HCT116 (cell line): ENCODE measurements at regions not wholly inside any gene's neighbourhood (a gene's known extent, or its start where the extent isn't known, plus 50 kb on each side); places are given as distances from the start of the nearest gene placed in this dataset.

Experiments used
- ATAC-seq: fragments of 200-7000 bp; cut with Tn5 transposase; 2 replicates; pipeline ENCODE4 v1.9.1; 2020; ENCODE audit warnings: mild to moderate bottlenecking, moderate library complexity
- BruUV-seq: library from RNA; stranded (reverse); fragments of 400-500 nt; replicated peaks from 2 replicates; lab custom pipeline; 2021; lab: Mats Ljungman, UMichigan
- CTCF ChIA-PET: fragments of 300-600 bp; sonication (Branson Sonifier 250); formaldehyde crosslinking; loops from one replicate; lab custom pipeline; 2021; ENCODE audit warnings: antibody characterized with exemption; lab: Charles Lee
- POLR2A ChIA-PET: fragments of 300-600, 350-600 bp; sonication (Branson Sonifier 250); formaldehyde crosslinking; loops from one replicate; lab custom pipeline; 2021; ENCODE audit warnings: antibody characterized with exemption; lab: Charles Lee
- RAD21 ChIA-PET, 2 experiments: fragments of 300-600 bp; sonication (Branson Sonifier 250); formaldehyde crosslinking; loops; one replicate each; lab custom pipeline; 2023; ENCODE audit warnings: low total read pairs in 2 of 2; ENCODE audit not compliant: uncharacterized antibody in 2 of 2, unreplicated experiment in 2 of 2, low non-redundant PET in 1 of 2; lab: Charles Lee
- DNase-seq: peaks from one replicate; pipeline ENCODE4 v3.0.0-alpha.2; 2010; ENCODE audit warnings: low read depth, low spot score
- H2AFZ ChIP-seq: fragments of 200-600 bp; shearing (Covaris generic), sonication (generic); 2 replicates; pipeline ENCODE4 v1.6.1; 2017; ENCODE audit warnings: low read depth, mixed run types, mixed read lengths, antibody characterized with exemption, low read length; ENCODE audit not compliant: poor library complexity, severe bottlenecking
- H3K27ac ChIP-seq: 2 replicates; pipeline ENCODE4 v1.5.1; 2012; ENCODE audit warnings: low read depth, low read length
- H3K27me3 ChIP-seq: fragments of 200-600 bp; sonication (generic); 2 replicates; pipeline ENCODE4 v1.6.1; 2016; ENCODE audit warnings: mixed run types, low read length, mixed read lengths; ENCODE audit not compliant: insufficient read depth
- H3K36me3 ChIP-seq, 2 experiments: fragments of 200-500 bp in 1 of 2; fragments of 200-600 bp in 1 of 2; sonication (Bioruptor generic) in 1 of 2; sonication (generic) in 1 of 2; 2 replicates each; pipeline versions ENCODE4 v1.5.1 to v1.6.1; 2014 to 2016; ENCODE audit warnings: low read length in 2 of 2, inconsistent platforms in 1 of 2, mixed read lengths in 1 of 2, mixed run types in 1 of 2; ENCODE audit not compliant: insufficient read depth in 2 of 2, control insufficient read depth in 1 of 2
- H3K4me1 ChIP-seq, 2 experiments: fragments of 200-600 bp in 1 of 2; sonication (generic) in 1 of 2; 2 replicates each; pipeline versions ENCODE4 v1.5.1 to v1.6.1; 2012 to 2017; ENCODE audit warnings: low read length in 2 of 2, inconsistent platforms in 1 of 2, mild to moderate bottlenecking in 1 of 2, mixed read lengths in 1 of 2, mixed run types in 1 of 2, moderate library complexity in 1 of 2; ENCODE audit not compliant: insufficient read depth in 2 of 2, control insufficient read depth in 1 of 2
- H3K4me2 ChIP-seq: fragments of 200-600 bp; sonication (generic); 2 replicates; pipeline ENCODE4 v1.6.1; 2017; ENCODE audit warnings: mixed run types, low read length, mixed read lengths
- H3K4me3 ChIP-seq, 2 experiments: fragments of 200-600 bp in 1 of 2; sonication (generic) in 1 of 2; replicated peaks in 1 of 2; 2 replicates each; pipeline ENCODE4 v1.5.1; 2011 to 2016; ENCODE audit warnings: low read length in 2 of 2, control low read depth in 1 of 2, low read depth in 1 of 2, mild to moderate bottlenecking in 1 of 2, mixed read lengths in 1 of 2, mixed run types in 1 of 2
- H3K79me2 ChIP-seq: fragments of 200-600 bp; sonication (generic); 2 replicates; pipeline ENCODE4 v1.6.1; 2017; ENCODE audit warnings: mild to moderate bottlenecking, mixed run types, low read length, moderate library complexity, mixed read lengths; ENCODE audit not compliant: insufficient read depth
- H3K9ac ChIP-seq: fragments of 200-600 bp; sonication (generic); 2 replicates; pipeline ENCODE4 v1.6.1; 2016; ENCODE audit warnings: low read length, mixed read lengths
- H3K9me2 ChIP-seq: fragments of 200-600 bp; sonication (generic), shearing (Covaris generic); 2 replicates; pipeline ENCODE4 v1.6.1; 2017; ENCODE audit warnings: mixed run types, mild to moderate bottlenecking, moderate library complexity; ENCODE audit not compliant: insufficient read depth
- H3K9me3 ChIP-seq, 2 experiments: fragments of 200-500 bp in 1 of 2; fragments of 200-600 bp in 1 of 2; sonication (Bioruptor generic) in 1 of 2; sonication (generic) in 1 of 2; 2 replicates each; pipeline ENCODE4 v1.6.1; 2014 to 2017; ENCODE audit warnings: low read length in 2 of 2, mixed read lengths in 2 of 2, inconsistent platforms in 1 of 2, low read depth in 1 of 2, mild to moderate bottlenecking in 1 of 2, mixed run types in 1 of 2, moderate library complexity in 1 of 2; ENCODE audit not compliant: control insufficient read depth in 1 of 2, insufficient read depth in 1 of 2
- H4K20me1 ChIP-seq: fragments of 200-600 bp; sonication (generic), shearing (Covaris generic); 2 replicates; pipeline ENCODE4 v1.6.1; 2017; ENCODE audit warnings: mixed run types, mild to moderate bottlenecking, moderate library complexity; ENCODE audit not compliant: insufficient read depth
- EZH2 ChIP-seq: fragments of 200-600 bp; sonication (generic); IDR thresholded peaks from 2 replicates; pipeline ENCODE4 v1.6.1; 2017; ENCODE audit warnings: antibody characterized with exemption, mixed run types
- FOSL1 ChIP-seq: IDR thresholded peaks from 2 replicates; pipeline ENCODE4 v1.6.1; 2012; ENCODE audit warnings: low read depth
- POLR2A ChIP-seq: IDR thresholded peaks from 2 replicates; pipeline ENCODE4 v1.7.0; 2011; ENCODE audit warnings: borderline replicate concordance; ENCODE audit not compliant: insufficient read depth, insufficient read length; ENCODE audit errors: extremely low read depth
- POLR2AphosphoS5 ChIP-seq: IDR thresholded peaks from 2 replicates; pipeline ENCODE4 v1.6.1; 2011; ENCODE audit warnings: mild to moderate bottlenecking, low read depth, low read length, moderate library complexity
- SIN3A ChIP-seq: IDR thresholded peaks from 2 replicates; pipeline ENCODE4 v1.6.1; 2012; ENCODE audit warnings: low read depth
- SP1 ChIP-seq: IDR thresholded peaks from 2 replicates; pipeline ENCODE4 v1.6.1; 2012; ENCODE audit warnings: low read depth
- intact Hi-C: fragments of 100-400 bp; cut with micrococcal nuclease; formaldehyde crosslinking; loops from 2 replicates; pipeline ENCODE4 v1.10.0; 2022
- TF ChIP-seq, protein P1 (sequence below): IDR thresholded peaks from 2 replicates; pipeline ENCODE4 v1.6.1; 2012

GRCh38 chr2:185998562-185999070 is 260.0 kb downstream of the FSIP2 start:
- ATAC-seq (no peak), DNase-seq (no peak)
- TF ChIP-seq POLR2AphosphoS5 (no peak), SP1 (no peak), SIN3A (no peak)
- no TSS peak for BruUV-seq
- CTCF ChIA-PET = no interaction called here
- no peaks in the 10 kb centered on the region for H3K36me3 ChIP-seq
- no peak overlapping the region for H3K4me3 ChIP-seq
- no peaks in the 10 kb centered on the region for H3K9me2 ChIP-seq
- H3K27ac ChIP-seq = no peak overlapping the region
- H2AFZ ChIP-seq = no peak overlapping the region
- no peaks in the 10 kb centered on the region for H3K27me3 ChIP-seq
- H3K9me3 ChIP-seq = no peaks in the 10 kb centered on the region
- POLR2A ChIA-PET = no interaction called here
- RAD21 ChIA-PET = no interaction called here
- no peaks in the 10 kb centered on the region for H3K4me1 ChIP-seq
- no peaks in the 10 kb centered on the region for H3K79me2 ChIP-seq
- no peaks in the 10 kb centered on the region for H4K20me1 ChIP-seq
- no peak overlapping the region for H3K9ac ChIP-seq
- intact Hi-C loops = no loop called here
- H3K4me2 ChIP-seq = no peak overlapping the region

- Histone ChIP-seq H3K79me2 (no peaks in the 10 kb centered on the region), H3K9me2 (0 out of 2 replicates have a peak, but pooled peaks cover 3% of the 10 kb centered on the region), H3K27me3 (no peaks in the 10 kb centered on the region), H3K4me3 (no peak overlapping the region), H3K9me3 (no peaks in the 10 kb centered on the region; a peak in 1 of 4 replicates), H3K4me2 (no peak overlapping the region), H3K9ac (no peak overlapping the region), H4K20me1 (no peaks in the 10 kb centered on the region), H3K27ac (no peak overlapping the region), H2AFZ (no peak overlapping the region), H3K36me3 (no peaks in the 10 kb centered on the region), H3K4me1 (no peaks in the 10 kb centered on the region)
- intact Hi-C loops = no loop called here
- no TSS peak for BruUV-seq
- ChIA-PET CTCF (no interaction called here), RAD21 (no interaction called here), POLR2A (no interaction called here)
- TF ChIP-seq POLR2A (no peak), EZH2 (no peak), FOSL1 (no peak), POLR2AphosphoS5 (no peak)
- TF ChIP-seq, protein P1, sequence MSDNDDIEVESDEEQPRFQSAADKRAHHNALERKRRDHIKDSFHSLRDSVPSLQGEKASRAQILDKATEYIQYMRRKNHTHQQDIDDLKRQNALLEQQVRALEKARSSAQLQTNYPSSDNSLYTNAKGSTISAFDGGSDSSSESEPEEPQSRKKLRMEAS = no peak
- DNase-seq (no peak), ATAC-seq (no peak)
These were observed 270.7 kb downstream of the FSIP2 start for GRCh38 chr2:186009341-186009740.
